Lower lobe of right lung (tissue), 2 donors: ENCODE measurements at regions not wholly inside any gene's neighbourhood (a gene's known extent, or its start where the extent isn't known, plus 50 kb on each side); places are given as distances from the start of the nearest gene placed in this dataset.
"Not testable (repeated sequence)": the region's sequence is repeated elsewhere in the genome, so short reads cannot be mapped to it uniquely, and the experiment has no call there.

Source experiments
- ATAC-seq, 2 donors: fragments of 200-7000 bp; cut with Tn5 transposase; one replicate each; pipeline ENCODE4 v1.9.1; 2020 to 2022; ENCODE audit warnings: mild to moderate bottlenecking in 2 of 2, moderate library complexity in 2 of 2
- DNase-seq: peaks from one replicate; pipeline ENCODE4 v3.0.0-alpha.2; 2020
- H3K27ac ChIP-seq: fragments of 200-600 bp; one replicate; pipeline ENCODE4 v1.8.0; 2022
- H3K27me3 ChIP-seq: fragments of 200-600 bp; one replicate; pipeline ENCODE4 v1.8.0; 2022; ENCODE audit warnings: low read depth
- H3K36me3 ChIP-seq: fragments of 200-600 bp; one replicate; pipeline ENCODE4 v1.8.0; 2022; ENCODE audit warnings: mild to moderate bottlenecking
- H3K4me1 ChIP-seq: fragments of 200-600 bp; one replicate; pipeline ENCODE4 v1.8.0; 2022
- H3K4me3 ChIP-seq: fragments of 200-600 bp; one replicate; pipeline ENCODE4 v1.8.0; 2022; ENCODE audit warnings: mild to moderate bottlenecking
- H3K9me3 ChIP-seq: fragments of 200-600 bp; one replicate; pipeline ENCODE4 v1.8.0; 2022
- intact Hi-C: fragments of 100-400 bp; cut with DNase I; formaldehyde crosslinking; loops from one replicate; pipeline ENCODE4 v1.11.0; 2022
- TF ChIP-seq, protein P1 (sequence below): fragments of 200-600 bp; IDR thresholded peaks from one replicate; pipeline ENCODE4 v1.8.0; 2022; ENCODE audit warnings: antibody characterized with exemption, mild to moderate bottlenecking
- donor health status: DM: no; HTN: yes; CAD: no; lungs with severe emphysema.

DNA sequence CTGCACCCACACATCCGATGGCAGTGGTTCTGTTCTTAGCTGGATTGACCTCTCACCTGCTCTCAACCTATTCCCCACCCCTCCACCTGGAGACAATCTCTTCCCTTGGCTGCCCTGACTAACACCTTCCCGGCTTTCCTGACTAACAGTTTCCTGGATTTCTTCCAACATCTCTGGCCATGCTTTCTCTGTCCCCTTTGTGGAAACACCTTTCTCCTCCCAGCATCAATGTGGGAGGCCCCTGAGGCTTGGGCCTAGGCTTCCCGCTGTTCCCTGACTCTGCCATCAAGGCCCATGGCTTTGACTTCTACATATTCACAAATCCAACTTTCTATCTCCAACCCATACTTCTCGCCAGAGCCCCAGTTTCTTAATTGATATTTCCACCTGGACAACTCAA lies 142.8 kb upstream of the ATP2B2 start:
- DNase-seq (no peak), ATAC-seq (no peak)
- H3K36me3 ChIP-seq, result no peaks in the 10 kb centered on the region
- no peak overlapping the region for H3K27ac ChIP-seq
- TF ChIP-seq, protein P1, sequence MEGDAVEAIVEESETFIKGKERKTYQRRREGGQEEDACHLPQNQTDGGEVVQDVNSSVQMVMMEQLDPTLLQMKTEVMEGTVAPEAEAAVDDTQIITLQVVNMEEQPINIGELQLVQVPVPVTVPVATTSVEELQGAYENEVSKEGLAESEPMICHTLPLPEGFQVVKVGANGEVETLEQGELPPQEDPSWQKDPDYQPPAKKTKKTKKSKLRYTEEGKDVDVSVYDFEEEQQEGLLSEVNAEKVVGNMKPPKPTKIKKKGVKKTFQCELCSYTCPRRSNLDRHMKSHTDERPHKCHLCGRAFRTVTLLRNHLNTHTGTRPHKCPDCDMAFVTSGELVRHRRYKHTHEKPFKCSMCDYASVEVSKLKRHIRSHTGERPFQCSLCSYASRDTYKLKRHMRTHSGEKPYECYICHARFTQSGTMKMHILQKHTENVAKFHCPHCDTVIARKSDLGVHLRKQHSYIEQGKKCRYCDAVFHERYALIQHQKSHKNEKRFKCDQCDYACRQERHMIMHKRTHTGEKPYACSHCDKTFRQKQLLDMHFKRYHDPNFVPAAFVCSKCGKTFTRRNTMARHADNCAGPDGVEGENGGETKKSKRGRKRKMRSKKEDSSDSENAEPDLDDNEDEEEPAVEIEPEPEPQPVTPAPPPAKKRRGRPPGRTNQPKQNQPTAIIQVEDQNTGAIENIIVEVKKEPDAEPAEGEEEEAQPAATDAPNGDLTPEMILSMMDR, result no peak
- H3K4me3 ChIP-seq, result no peak overlapping the region
- H3K9me3 ChIP-seq, result no peaks in the 10 kb centered on the region
- peaks cover 6% of the 10 kb centered on the region for H3K27me3 ChIP-seq
- intact Hi-C loops, result no loop called here
- no peaks in the 10 kb centered on the region for H3K4me1 ChIP-seq

DNA sequence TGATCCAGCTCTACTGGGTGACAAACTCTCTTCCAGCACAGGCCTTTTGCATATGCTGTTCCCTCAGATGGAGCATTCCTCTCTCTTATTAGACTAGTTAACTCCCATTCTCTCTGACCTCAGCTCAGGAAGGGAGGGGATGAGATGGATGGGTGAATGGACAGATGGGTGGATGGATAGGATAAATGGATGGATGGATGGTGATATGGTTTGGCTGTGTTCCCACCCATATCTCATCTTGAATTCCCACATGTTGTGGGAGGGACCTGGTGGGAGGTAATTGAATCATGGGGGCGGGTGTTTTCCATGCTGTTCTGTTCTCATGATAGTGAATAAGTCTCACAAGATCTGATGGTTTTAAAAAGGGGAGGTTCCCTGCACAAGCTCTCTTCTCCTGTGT lies 144.1 kb upstream of the ATP2B2 start:
- H3K4me3 ChIP-seq, H3K27ac ChIP-seq, H3K9me3 ChIP-seq, intact Hi-C loops, ATAC-seq, H3K36me3 ChIP-seq, H3K4me1 ChIP-seq, DNase-seq: not testable (repeated sequence)
- H3K27me3 ChIP-seq, result peaks cover 11% of the 10 kb centered on the region

DNA sequence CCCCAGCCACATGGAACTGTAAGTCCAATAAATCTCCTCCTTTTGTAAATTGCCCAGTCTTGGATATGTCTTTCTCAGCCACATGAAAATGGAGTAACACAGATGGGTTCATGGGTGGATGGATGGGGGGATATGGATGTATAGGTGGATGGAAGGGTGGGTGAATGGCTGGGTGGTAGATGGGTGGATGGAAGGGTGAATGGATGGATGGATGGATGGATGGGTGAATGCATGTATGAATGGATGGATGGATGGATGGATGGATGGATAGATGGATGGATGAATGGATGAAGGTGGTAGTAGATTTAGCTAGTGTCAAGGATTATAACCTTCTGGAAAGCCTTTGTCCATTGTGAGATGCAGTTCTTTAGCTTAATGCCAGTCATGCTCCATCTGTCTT lies 146.1 kb upstream of the ATP2B2 start:
- H3K4me1 ChIP-seq, result no peaks in the 10 kb centered on the region
- DNase-seq (no peak), ATAC-seq (no peak)
- intact Hi-C loops, result no loop called here
- no peak overlapping the region for H3K4me3 ChIP-seq
- no peaks in the 10 kb centered on the region for H3K9me3 ChIP-seq
- no peak overlapping the region for H3K27ac ChIP-seq
- TF ChIP-seq, protein P1, result no peak
- no peaks in the 10 kb centered on the region for H3K36me3 ChIP-seq
- peaks cover 16% of the 10 kb centered on the region for H3K27me3 ChIP-seq

DNA sequence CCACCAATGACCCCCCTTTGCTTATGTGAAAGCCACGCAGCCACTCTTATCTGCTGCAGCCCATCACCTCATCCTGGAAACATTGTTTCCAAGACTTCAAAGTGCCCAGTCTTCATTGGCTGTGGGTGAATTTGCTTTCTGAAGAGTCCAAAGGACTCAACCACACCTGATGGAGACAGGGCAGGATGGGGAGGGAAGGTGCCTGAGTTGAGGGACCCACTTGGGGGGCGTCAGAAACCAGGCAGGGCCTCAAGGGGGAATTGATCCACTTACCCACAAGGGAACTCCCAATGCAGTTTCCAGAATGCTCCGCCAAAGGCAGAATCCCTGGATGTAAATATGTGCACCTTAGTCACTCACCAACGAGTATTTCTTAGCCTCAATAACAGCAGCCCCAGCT lies 147.9 kb upstream of the ATP2B2 start:
- Histone ChIP-seq H3K27me3 (peaks cover 15% of the 10 kb centered on the region), H3K36me3 (no peaks in the 10 kb centered on the region), H3K9me3 (no peaks in the 10 kb centered on the region), H3K4me1 (no peaks in the 10 kb centered on the region), H3K4me3 (no peak overlapping the region), H3K27ac (no peak overlapping the region)
- TF ChIP-seq, protein P1, result no peak
- DNase-seq (no peak), ATAC-seq (no peak)
- intact Hi-C loops, result no loop called here

DNA sequence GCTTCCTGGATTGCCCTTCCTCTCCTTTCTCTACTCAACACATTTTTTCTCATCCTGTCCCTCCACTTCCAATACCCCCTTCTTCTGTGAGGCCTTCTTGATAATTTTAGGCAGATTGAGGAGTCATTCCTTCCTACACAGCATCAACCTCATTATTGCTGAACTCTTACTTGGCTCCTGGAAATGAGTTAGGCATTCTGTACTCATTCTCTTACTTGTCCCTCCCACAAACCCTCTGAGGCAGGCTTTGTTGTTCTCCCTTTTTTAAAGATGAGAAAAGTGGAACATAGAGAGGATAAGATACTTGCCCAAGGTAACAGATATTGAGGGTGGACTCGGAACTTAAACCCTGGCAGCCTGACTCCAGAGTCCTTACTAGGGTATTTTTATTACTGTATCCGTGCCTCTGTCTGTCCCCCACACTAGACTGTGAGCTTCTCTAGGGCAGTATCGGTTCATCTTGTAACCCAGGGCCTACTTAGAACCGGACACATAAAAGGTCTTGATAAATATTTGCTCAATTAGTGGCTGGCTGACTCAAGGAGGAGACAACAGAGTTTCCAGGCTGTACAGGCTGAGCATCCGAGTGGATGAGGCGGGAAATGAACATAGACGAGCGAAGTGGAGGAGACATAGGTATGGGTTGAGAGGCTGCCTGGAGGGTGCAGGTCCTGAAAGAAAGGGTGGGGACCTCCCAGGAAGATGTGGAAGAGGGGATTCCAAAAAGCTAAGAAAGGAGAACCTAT lies 148.7 kb upstream of the ATP2B2 start:
- H3K27me3 ChIP-seq, result peaks cover 15% of the 10 kb centered on the region
- TF ChIP-seq, protein P1, result no peak
- DNase-seq, result no peak
- no peak for ATAC-seq
- H3K4me1 ChIP-seq, result no peaks in the 10 kb centered on the region
- intact Hi-C loops, result no loop called here
- H3K27ac ChIP-seq, result no peak overlapping the region
- H3K4me3 ChIP-seq, result no peak overlapping the region
- H3K9me3 ChIP-seq, result no peaks in the 10 kb centered on the region
- H3K36me3 ChIP-seq, result no peaks in the 10 kb centered on the region

DNA sequence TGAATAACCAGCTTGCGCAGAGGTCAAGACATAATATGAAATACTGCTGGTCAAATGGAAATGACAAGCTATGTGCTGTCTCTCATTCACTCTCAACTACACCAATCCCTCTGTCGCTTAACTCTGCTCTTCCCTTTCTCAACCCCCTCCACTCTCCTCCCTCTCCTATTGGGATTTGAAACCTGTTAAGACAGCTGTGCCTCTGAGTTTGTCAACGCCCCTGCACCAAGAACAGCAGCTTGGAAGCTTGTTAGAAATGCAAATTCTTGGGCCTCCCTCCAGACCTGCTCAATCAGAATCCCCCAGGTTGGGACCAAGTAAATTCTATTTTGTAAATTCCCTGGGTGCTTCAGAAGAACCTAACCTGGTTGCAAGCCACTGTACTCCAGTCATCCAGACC lies 149.7 kb upstream of the ATP2B2 start:
- H3K27me3 ChIP-seq, result peaks cover 15% of the 10 kb centered on the region
- DNase-seq, result no peak
- TF ChIP-seq, protein P1, result no peak
- no peak overlapping the region for H3K4me3 ChIP-seq
- H3K4me1 ChIP-seq, result no peaks in the 10 kb centered on the region
- no peaks in the 10 kb centered on the region for H3K9me3 ChIP-seq
- intact Hi-C loops, result no loop called here
- H3K27ac ChIP-seq, result no peak overlapping the region
- ATAC-seq, result no peak
- no peaks in the 10 kb centered on the region for H3K36me3 ChIP-seq

DNA sequence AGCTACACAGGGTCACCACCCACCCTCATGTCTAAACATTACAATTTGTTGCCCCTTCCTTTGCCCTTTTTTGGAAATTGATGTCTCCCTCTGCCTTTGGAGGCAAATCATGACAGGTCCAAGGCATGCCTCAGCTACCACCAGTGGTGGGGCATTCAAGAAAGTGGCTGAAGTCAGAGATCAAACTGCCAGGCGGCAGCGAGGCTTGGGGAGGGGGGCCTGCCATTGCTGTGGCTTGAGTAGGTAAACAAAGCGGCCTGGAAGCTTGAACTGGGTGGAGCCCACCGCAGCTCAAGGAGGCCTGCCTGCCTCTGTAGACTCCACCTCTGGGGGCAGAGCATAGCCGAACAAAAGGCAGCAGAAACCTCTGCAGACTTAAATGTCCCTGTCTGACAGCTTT lies 152.0 kb upstream of the ATP2B2 start:
- DNase-seq, ATAC-seq, H3K9me3 ChIP-seq, H3K36me3 ChIP-seq, H3K27ac ChIP-seq, H3K4me1 ChIP-seq, H3K4me3 ChIP-seq, intact Hi-C loops: not testable (repeated sequence)
- peaks cover 15% of the 10 kb centered on the region for H3K27me3 ChIP-seq
